Adrenal gland (tissue), 5 donors: ENCODE measurements at regions not wholly inside any gene's neighbourhood (a gene's known extent, or its start where the extent isn't known, plus 50 kb on each side); places are given as distances from the start of the nearest gene placed in this dataset.

Experiments
- CTCF ChIP-seq, 6 experiments: fragments of 450-650 bp in 4 of 6; fragments of 200-600 bp in 2 of 6; sonication (generic) in 1 of 6; IDR thresholded peaks; 1 replicate in 5 of 6; 2 replicates in 1 of 6; pipeline versions ENCODE4 v1.5.1 to v1.8.0; 2016 to 2021; ENCODE audit warnings: antibody characterized with exemption in 6 of 6, mild to moderate bottlenecking in 2 of 6, moderate library complexity in 1 of 6
- POLR2A ChIP-seq, 2 donors: fragments of 450-650 bp; IDR thresholded peaks; one replicate each; pipeline ENCODE4 v1.6.1; 2017; ENCODE audit warnings: antibody characterized with exemption in 2 of 2, mild to moderate bottlenecking in 2 of 2, moderate library complexity in 1 of 2
- donor health status: DM: no; HTN: no; CAD: no.

DNA sequence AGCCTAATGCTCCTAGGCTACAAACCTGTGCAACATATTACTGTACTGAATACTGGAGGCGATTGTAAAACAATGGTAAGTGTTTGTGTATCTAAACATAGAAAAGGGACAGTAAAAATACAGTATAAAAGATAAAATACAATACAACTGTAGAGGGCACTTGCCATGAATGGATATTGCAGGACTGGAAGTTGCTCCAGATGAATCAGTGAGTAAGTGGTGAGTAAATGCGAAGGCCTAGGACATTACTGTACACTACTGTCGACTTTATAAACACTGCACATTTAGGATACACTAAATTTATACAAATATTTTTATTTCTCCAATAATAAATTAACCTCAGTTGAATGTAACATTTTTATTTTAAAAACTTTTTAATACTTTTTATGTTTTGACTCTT, 485.0 kb downstream of the MMUT start:
- TF ChIP-seq POLR2A (IDR thresholded peaks at IDR 0.05) (no peak), CTCF (IDR thresholded peaks at IDR 0.05) (no peak)
